ENCODE measurements at regions not wholly inside any gene's neighbourhood (a gene's known extent, or its start where the extent isn't known, plus 50 kb on each side); places are given as distances from the start of the nearest gene placed in this dataset.

DNA sequence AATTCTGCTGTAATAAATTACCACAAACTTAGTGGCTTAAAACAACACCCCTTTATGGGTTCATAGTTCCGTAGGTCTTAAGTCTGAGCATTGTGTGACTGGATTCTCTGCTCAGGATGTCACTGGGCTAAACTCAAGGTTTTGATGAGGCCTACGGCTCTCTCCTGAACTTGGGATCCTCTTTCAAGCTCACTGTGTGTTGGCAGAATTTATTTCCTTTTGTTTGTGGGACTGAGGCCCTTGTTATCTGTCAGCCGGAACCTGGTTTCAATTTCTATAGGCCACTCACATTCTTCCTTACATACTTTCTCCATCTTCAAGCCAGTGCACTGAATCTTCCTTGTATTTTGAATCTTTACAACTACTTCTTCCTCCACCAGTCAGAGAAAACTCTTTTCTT, 290.2 kb downstream of the AKAIN1 start (continued):
- TF ChIP-seq, protein P1, sequence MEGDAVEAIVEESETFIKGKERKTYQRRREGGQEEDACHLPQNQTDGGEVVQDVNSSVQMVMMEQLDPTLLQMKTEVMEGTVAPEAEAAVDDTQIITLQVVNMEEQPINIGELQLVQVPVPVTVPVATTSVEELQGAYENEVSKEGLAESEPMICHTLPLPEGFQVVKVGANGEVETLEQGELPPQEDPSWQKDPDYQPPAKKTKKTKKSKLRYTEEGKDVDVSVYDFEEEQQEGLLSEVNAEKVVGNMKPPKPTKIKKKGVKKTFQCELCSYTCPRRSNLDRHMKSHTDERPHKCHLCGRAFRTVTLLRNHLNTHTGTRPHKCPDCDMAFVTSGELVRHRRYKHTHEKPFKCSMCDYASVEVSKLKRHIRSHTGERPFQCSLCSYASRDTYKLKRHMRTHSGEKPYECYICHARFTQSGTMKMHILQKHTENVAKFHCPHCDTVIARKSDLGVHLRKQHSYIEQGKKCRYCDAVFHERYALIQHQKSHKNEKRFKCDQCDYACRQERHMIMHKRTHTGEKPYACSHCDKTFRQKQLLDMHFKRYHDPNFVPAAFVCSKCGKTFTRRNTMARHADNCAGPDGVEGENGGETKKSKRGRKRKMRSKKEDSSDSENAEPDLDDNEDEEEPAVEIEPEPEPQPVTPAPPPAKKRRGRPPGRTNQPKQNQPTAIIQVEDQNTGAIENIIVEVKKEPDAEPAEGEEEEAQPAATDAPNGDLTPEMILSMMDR (IDR thresholded peaks at IDR 0.05; ENCODE audit: low read depth, low read length, missing input control): no peak
- TF ChIP-seq HNF4G (IDR thresholded peaks at IDR 0.05) (no peak), TAF1 (conservative IDR thresholded peaks at IDR 0.05) (no peak), YY1 (IDR thresholded peaks at IDR 0.05) (no peak), HNF4A (conservative IDR thresholded peaks at IDR 0.05) (no peak)

DNA sequence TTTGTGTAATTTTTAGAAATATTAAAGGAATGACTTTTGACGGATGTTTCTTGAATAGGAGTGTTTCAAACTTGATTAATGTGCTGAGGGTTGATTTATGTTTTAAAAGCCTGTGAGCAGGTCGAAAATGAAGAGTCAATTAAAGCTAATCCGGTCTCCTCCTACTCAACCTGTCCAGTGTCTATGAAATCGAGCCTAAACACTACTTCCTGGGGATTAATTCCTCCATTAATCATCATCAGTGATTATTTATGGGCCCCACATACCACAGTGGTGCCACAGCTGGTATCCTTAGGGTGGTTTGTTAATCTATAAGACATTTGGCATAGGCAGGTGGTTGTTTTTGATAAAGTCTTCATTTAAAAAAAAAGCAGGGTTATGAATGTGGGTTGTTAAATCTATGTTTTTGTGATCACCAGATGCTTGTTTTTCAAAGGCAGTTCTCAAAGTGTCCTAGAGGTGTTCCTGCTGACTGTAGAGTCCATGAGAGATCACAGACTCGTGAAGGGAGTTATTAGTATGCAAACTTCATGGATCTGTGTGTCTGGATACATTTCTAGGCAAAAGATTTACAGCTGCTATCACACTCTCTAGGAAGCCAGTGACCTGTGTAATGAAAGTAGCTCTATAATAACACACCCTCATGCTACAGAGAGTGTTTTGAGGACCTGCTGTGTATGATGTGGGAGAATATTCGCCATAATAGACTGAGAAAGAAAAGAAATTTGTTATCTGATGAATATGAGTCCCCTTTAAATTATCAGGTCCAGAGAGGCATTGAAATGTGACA, 308.6 kb downstream of the AKAIN1 start:
- H3K27ac ChIP-seq (ENCODE audit: low read depth in 1 of 2, low read length in 2 of 2): no peak overlapping the region

DNA sequence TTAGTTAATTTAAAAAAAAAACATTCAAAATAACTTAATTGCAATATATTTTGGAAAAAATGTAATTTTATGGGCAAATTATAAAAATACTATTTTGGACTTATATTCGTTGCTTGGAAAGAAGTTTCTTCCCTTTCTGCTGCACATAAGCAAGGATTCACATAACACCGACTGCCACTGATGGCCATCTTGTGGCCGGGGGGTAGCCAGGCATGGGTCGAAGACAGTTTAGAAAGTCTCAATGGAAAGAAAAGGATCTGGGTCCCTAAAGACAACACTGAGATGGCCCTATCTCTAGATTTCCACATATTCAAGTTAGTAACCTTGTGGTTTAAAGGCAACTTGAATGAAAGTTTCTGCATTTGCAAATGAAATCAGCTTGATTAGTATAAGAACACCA, 318.6 kb downstream of the AKAIN1 start:
- no peaks in the 10 kb centered on the region for H3K36me3 ChIP-seq (ENCODE audit: control insufficient read depth in 4 of 4, insufficient read depth in 3 of 4, low read depth in 1 of 4, low read length in 3 of 4)
- H3K27me3 ChIP-seq (ENCODE audit: control insufficient read depth in 4 of 4, insufficient read depth in 4 of 4, low read length in 3 of 4): no peaks in the 10 kb centered on the region
- TF ChIP-seq FOXA1 (IDR thresholded peaks at IDR 0.05): no peak
- TF ChIP-seq, protein P2, sequence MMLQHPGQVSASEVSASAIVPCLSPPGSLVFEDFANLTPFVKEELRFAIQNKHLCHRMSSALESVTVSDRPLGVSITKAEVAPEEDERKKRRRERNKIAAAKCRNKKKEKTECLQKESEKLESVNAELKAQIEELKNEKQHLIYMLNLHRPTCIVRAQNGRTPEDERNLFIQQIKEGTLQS (IDR thresholded peaks at IDR 0.05): no peak
- TF ChIP-seq, protein P3, sequence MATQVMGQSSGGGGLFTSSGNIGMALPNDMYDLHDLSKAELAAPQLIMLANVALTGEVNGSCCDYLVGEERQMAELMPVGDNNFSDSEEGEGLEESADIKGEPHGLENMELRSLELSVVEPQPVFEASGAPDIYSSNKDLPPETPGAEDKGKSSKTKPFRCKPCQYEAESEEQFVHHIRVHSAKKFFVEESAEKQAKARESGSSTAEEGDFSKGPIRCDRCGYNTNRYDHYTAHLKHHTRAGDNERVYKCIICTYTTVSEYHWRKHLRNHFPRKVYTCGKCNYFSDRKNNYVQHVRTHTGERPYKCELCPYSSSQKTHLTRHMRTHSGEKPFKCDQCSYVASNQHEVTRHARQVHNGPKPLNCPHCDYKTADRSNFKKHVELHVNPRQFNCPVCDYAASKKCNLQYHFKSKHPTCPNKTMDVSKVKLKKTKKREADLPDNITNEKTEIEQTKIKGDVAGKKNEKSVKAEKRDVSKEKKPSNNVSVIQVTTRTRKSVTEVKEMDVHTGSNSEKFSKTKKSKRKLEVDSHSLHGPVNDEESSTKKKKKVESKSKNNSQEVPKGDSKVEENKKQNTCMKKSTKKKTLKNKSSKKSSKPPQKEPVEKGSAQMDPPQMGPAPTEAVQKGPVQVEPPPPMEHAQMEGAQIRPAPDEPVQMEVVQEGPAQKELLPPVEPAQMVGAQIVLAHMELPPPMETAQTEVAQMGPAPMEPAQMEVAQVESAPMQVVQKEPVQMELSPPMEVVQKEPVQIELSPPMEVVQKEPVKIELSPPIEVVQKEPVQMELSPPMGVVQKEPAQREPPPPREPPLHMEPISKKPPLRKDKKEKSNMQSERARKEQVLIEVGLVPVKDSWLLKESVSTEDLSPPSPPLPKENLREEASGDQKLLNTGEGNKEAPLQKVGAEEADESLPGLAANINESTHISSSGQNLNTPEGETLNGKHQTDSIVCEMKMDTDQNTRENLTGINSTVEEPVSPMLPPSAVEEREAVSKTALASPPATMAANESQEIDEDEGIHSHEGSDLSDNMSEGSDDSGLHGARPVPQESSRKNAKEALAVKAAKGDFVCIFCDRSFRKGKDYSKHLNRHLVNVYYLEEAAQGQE (IDR thresholded peaks at IDR 0.05): no peak
- TF ChIP-seq, protein P1 (IDR thresholded peaks at IDR 0.05; ENCODE audit: low read depth, low read length, missing input control): no peak
- no peak for TF ChIP-seq YY1 (IDR thresholded peaks at IDR 0.05)
- no peak for TF ChIP-seq RAD21 (IDR thresholded peaks at IDR 0.05)
- H3K27ac ChIP-seq (ENCODE audit: low read depth in 1 of 2, low read length in 2 of 2): no peak overlapping the region
- H3K9me3 ChIP-seq (ENCODE audit: control insufficient read depth in 4 of 4, low read length in 3 of 4): no peaks in the 10 kb centered on the region
- no peak overlapping the region for H3K4me3 ChIP-seq (ENCODE audit: low read depth in 1 of 3, low read length in 3 of 3)
- WGBS: 74% methylated on average over 4 of the region's 4 CpGs
- DNase-seq (ENCODE audit: low spot score): no peak
- no peak overlapping the region for H3K9ac ChIP-seq (ENCODE audit: low read depth in 1 of 2, low read length in 2 of 2)
- H3K4me1 ChIP-seq (ENCODE audit: control insufficient read depth in 4 of 4, insufficient read depth in 4 of 4, low read length in 3 of 4): no peaks in the 10 kb centered on the region

More for the DNA sequence above, 308.6 kb downstream of the AKAIN1 start:
- peaks cover 0 to 2% (median 0%) of the 10 kb centered on the region in 4 donors for H3K27me3 ChIP-seq (ENCODE audit: control insufficient read depth in 4 of 4, insufficient read depth in 4 of 4, low read length in 3 of 4)
- WGBS: 39% methylated on average over 6 of the region's 6 CpGs
- TF ChIP-seq EGR1 (IDR thresholded peaks at IDR 0.05; ENCODE audit: low read depth in 2 of 2) (no peak), FOXA1 (IDR thresholded peaks at IDR 0.05) (no peak), TAF1 (conservative IDR thresholded peaks at IDR 0.05) (no peak)
- no peaks in the 10 kb centered on the region for H3K36me3 ChIP-seq (ENCODE audit: control insufficient read depth in 4 of 4, insufficient read depth in 3 of 4, low read depth in 1 of 4, low read length in 3 of 4)
- H3K4me1 ChIP-seq (ENCODE audit: control insufficient read depth in 4 of 4, insufficient read depth in 4 of 4, low read length in 3 of 4): no peaks in the 10 kb centered on the region
- no peak overlapping the region for H3K9ac ChIP-seq (ENCODE audit: low read depth in 1 of 2, low read length in 2 of 2)
- no peak overlapping the region for H3K4me3 ChIP-seq (ENCODE audit: low read depth in 1 of 3, low read length in 3 of 3)
- peaks cover 0 to 8% (median 3%) of the 10 kb centered on the region in 4 donors for H3K9me3 ChIP-seq (ENCODE audit: control insufficient read depth in 4 of 4, low read length in 3 of 4)
- no peak for DNase-seq (ENCODE audit: low spot score)

Measured in liver (tissue), 8 donors.